ENCODE measurements at regions not wholly inside any gene's neighbourhood (a gene's known extent, or its start where the extent isn't known, plus 50 kb on each side); places are given as distances from the start of the nearest gene placed in this dataset.

GRCh38 chr10:33519130-33519860 lies 184.8 kb upstream of the NRP1 start:
- Histone ChIP-seq H2AFZ (ENCODE audit: low read length) (no peak overlapping the region), H4K20me1 (ENCODE audit: insufficient read depth, low read length) (no peaks in the 10 kb centered on the region), H3K9me2 (ENCODE audit: low read depth, low read length) (no peaks in the 10 kb centered on the region), H3K79me2 (ENCODE audit: insufficient read depth, low read length) (no peaks in the 10 kb centered on the region), H3K9ac (ENCODE audit: low read length) (no peak overlapping the region), H3K27me3 (ENCODE audit: insufficient read depth, low read length) (no peaks in the 10 kb centered on the region), H3K9me3 (ENCODE audit: low read length) (no peaks in the 10 kb centered on the region), H3F3A (ENCODE audit: insufficient read depth, low read length) (no peaks in the 10 kb centered on the region), H3K27ac (ENCODE audit: low read depth, low read length, poor library complexity, severe bottlenecking) (no peak overlapping the region), H3K4me2 (ENCODE audit: low read length) (no peak overlapping the region), H3K4me3 (ENCODE audit: low read depth, low read length, poor library complexity, severe bottlenecking) (no peak overlapping the region), H3K36me3 (ENCODE audit: insufficient read depth, low read length) (no peaks in the 10 kb centered on the region), H3K4me1 (ENCODE audit: insufficient read depth, low read length, severe bottlenecking) (no peaks in the 10 kb centered on the region)
- TF ChIP-seq, protein P1, sequence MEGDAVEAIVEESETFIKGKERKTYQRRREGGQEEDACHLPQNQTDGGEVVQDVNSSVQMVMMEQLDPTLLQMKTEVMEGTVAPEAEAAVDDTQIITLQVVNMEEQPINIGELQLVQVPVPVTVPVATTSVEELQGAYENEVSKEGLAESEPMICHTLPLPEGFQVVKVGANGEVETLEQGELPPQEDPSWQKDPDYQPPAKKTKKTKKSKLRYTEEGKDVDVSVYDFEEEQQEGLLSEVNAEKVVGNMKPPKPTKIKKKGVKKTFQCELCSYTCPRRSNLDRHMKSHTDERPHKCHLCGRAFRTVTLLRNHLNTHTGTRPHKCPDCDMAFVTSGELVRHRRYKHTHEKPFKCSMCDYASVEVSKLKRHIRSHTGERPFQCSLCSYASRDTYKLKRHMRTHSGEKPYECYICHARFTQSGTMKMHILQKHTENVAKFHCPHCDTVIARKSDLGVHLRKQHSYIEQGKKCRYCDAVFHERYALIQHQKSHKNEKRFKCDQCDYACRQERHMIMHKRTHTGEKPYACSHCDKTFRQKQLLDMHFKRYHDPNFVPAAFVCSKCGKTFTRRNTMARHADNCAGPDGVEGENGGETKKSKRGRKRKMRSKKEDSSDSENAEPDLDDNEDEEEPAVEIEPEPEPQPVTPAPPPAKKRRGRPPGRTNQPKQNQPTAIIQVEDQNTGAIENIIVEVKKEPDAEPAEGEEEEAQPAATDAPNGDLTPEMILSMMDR (IDR thresholded peaks at IDR 0.05; ENCODE audit: low read length) = no peak
- TF ChIP-seq EZH2 (IDR thresholded peaks at IDR 0.05; ENCODE audit: borderline replicate concordance, low read length) = no peak

DNA sequence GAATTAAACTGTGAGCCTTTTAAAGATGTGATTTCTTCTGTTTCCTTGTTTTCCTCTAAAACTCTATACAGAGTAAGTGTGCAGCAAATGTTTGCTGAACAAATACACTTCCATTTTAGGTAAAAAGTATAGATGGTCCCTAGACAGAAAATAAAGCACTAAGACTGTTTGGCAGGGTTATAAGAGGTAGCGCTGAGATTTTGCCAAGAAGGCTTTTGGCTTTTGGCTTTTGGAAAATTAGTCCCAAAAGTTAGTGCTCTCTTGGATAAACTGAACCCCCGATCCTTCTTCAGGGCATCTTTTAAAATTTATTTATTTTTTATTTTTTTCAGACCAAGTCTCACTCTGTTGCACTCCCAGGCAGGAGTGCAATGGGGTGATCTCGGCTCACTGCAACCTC lies 175.7 kb upstream of the NRP1 start:
- TF ChIP-seq EZH2 (IDR thresholded peaks at IDR 0.05; ENCODE audit: borderline replicate concordance, low read length) = no peak
- TF ChIP-seq, protein P1 (IDR thresholded peaks at IDR 0.05; ENCODE audit: low read length) = no peak
- Histone ChIP-seq H3K79me2 (ENCODE audit: insufficient read depth, low read length) (no peaks in the 10 kb centered on the region), H3K36me3 (ENCODE audit: insufficient read depth, low read length) (no peaks in the 10 kb centered on the region), H3K4me1 (ENCODE audit: insufficient read depth, low read length, severe bottlenecking) (no peaks in the 10 kb centered on the region), H3K27me3 (ENCODE audit: insufficient read depth, low read length) (no peaks in the 10 kb centered on the region), H3K4me2 (ENCODE audit: low read length) (no peak overlapping the region), H2AFZ (ENCODE audit: low read length) (no peak overlapping the region), H3K9ac (ENCODE audit: low read length) (no peak overlapping the region), H3K27ac (ENCODE audit: low read depth, low read length, poor library complexity, severe bottlenecking) (no peak overlapping the region), H3K9me3 (ENCODE audit: low read length) (no peaks in the 10 kb centered on the region), H4K20me1 (ENCODE audit: insufficient read depth, low read length) (no peaks in the 10 kb centered on the region), H3K4me3 (ENCODE audit: low read depth, low read length, poor library complexity, severe bottlenecking) (no peak overlapping the region), H3K9me2 (ENCODE audit: low read depth, low read length) (no peaks in the 10 kb centered on the region), H3F3A (ENCODE audit: insufficient read depth, low read length) (no peaks in the 10 kb centered on the region)

DNA sequence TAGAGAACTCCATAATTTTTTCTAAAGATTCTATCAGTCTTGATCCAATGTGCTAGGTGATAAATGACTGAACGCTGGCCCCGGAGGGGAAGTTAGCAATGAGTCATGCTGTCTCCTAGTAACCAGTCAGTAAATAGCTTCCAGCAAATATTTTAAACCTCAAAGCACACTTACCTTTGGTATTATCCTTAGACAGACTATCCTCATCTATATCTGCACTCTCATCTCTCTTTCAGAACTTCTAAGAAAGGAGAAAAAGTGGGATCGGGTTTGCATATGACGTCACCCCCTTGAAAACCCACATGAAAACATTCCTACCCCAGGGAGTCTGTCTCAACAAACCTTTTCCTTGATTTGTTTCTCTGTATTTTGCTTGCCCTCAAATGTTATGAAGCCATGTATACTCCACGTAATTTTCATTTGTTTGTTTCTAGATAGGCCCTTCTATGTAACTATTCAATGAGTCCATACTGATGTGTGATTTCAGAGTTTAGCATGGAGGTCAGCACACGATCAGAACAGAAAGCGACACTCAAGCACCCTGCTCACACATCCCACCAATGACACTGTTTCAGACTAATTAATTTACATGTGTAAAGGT lies 174.9 kb upstream of the NRP1 start:
- Histone ChIP-seq H3K4me1 (ENCODE audit: insufficient read depth, low read length, severe bottlenecking) (no peaks in the 10 kb centered on the region), H3F3A (ENCODE audit: insufficient read depth, low read length) (no peaks in the 10 kb centered on the region), H3K4me2 (ENCODE audit: low read length) (no peak overlapping the region), H2AFZ (ENCODE audit: low read length) (no peak overlapping the region), H3K27ac (ENCODE audit: low read depth, low read length, poor library complexity, severe bottlenecking) (no peak overlapping the region), H3K27me3 (ENCODE audit: insufficient read depth, low read length) (no peaks in the 10 kb centered on the region), H3K9me2 (ENCODE audit: low read depth, low read length) (no peaks in the 10 kb centered on the region), H4K20me1 (ENCODE audit: insufficient read depth, low read length) (no peaks in the 10 kb centered on the region), H3K79me2 (ENCODE audit: insufficient read depth, low read length) (no peaks in the 10 kb centered on the region), H3K9me3 (ENCODE audit: low read length) (no peaks in the 10 kb centered on the region), H3K9ac (ENCODE audit: low read length) (no peak overlapping the region), H3K4me3 (ENCODE audit: low read depth, low read length, poor library complexity, severe bottlenecking) (no peak overlapping the region), H3K36me3 (ENCODE audit: insufficient read depth, low read length) (no peaks in the 10 kb centered on the region)
- TF ChIP-seq, protein P1 (IDR thresholded peaks at IDR 0.05; ENCODE audit: low read length) = no peak
- TF ChIP-seq EZH2 (IDR thresholded peaks at IDR 0.05; ENCODE audit: borderline replicate concordance, low read length) = no peak

All from OCI-LY1 (cell line).